ENCODE measurements at regions not wholly inside any gene's neighbourhood (a gene's known extent, or its start where the extent isn't known, plus 50 kb on each side); places are given as distances from the start of the nearest gene placed in this dataset.

GRCh38 chr1:170840371-170840770 lies 95.0 kb upstream of the MROH9 start:
- TF ChIP-seq CTCF (IDR thresholded peaks at IDR 0.05; ENCODE audit: insufficient read depth, low read length, poor library complexity, severe bottlenecking): no peak
- no peak overlapping the region for H3K4me3 ChIP-seq (replicated peaks; ENCODE audit: low read depth, low read length)
- no peaks in the 10 kb centered on the region for H3K36me3 ChIP-seq (ENCODE audit: control insufficient read depth, insufficient read depth, low read length)
- no peaks in the 10 kb centered on the region for H3K27me3 ChIP-seq (replicated peaks; ENCODE audit: control insufficient read depth, insufficient read depth, low read length)
- DNase-seq (ENCODE audit: extremely low read depth, insufficient read length): no peak

- no peaks in the 10 kb centered on the region for H3K36me3 ChIP-seq (ENCODE audit: control insufficient read depth, insufficient read depth, low read length)
- no peak for TF ChIP-seq CTCF (IDR thresholded peaks at IDR 0.05; ENCODE audit: insufficient read depth, low read length, poor library complexity, severe bottlenecking)
- no peaks in the 10 kb centered on the region for H3K27me3 ChIP-seq (replicated peaks; ENCODE audit: control insufficient read depth, insufficient read depth, low read length)
- no peak overlapping the region for H3K4me3 ChIP-seq (replicated peaks; ENCODE audit: low read depth, low read length)
- no peak for DNase-seq (ENCODE audit: extremely low read depth, insufficient read length)
These were observed 82.0 kb upstream of the MROH9 start for GRCh38 chr1:170853302-170853701.

GRCh38 chr1:170853867-170854266 lies 81.5 kb upstream of the MROH9 start:
- Histone ChIP-seq H3K27me3 (replicated peaks; ENCODE audit: control insufficient read depth, insufficient read depth, low read length) (no peaks in the 10 kb centered on the region), H3K36me3 (ENCODE audit: control insufficient read depth, insufficient read depth, low read length) (no peaks in the 10 kb centered on the region), H3K4me3 (replicated peaks; ENCODE audit: low read depth, low read length) (no peak overlapping the region)
- TF ChIP-seq CTCF (IDR thresholded peaks at IDR 0.05; ENCODE audit: insufficient read depth, low read length, poor library complexity, severe bottlenecking): no peak
- DNase-seq (ENCODE audit: extremely low read depth, insufficient read length): no peak

GRCh38 chr1:170854677-170855076 lies 80.7 kb upstream of the MROH9 start:
- no peaks in the 10 kb centered on the region for H3K36me3 ChIP-seq (ENCODE audit: control insufficient read depth, insufficient read depth, low read length)
- no peak for TF ChIP-seq CTCF (IDR thresholded peaks at IDR 0.05; ENCODE audit: insufficient read depth, low read length, poor library complexity, severe bottlenecking)
- H3K27me3 ChIP-seq (replicated peaks; ENCODE audit: control insufficient read depth, insufficient read depth, low read length): no peaks in the 10 kb centered on the region
- no peak for DNase-seq (ENCODE audit: extremely low read depth, insufficient read length)
- H3K4me3 ChIP-seq (replicated peaks; ENCODE audit: low read depth, low read length): no peak overlapping the region

GRCh38 chr1:170856455-170856854 lies 78.9 kb upstream of the MROH9 start:
- no peak for TF ChIP-seq CTCF (IDR thresholded peaks at IDR 0.05; ENCODE audit: insufficient read depth, low read length, poor library complexity, severe bottlenecking)
- DNase-seq (ENCODE audit: extremely low read depth, insufficient read length): no peak

GRCh38 chr1:170857955-170858354 lies 77.4 kb upstream of the MROH9 start:
- no peak for TF ChIP-seq CTCF (IDR thresholded peaks at IDR 0.05; ENCODE audit: insufficient read depth, low read length, poor library complexity, severe bottlenecking)
- no peaks in the 10 kb centered on the region for H3K27me3 ChIP-seq (replicated peaks; ENCODE audit: control insufficient read depth, insufficient read depth, low read length)
- H3K36me3 ChIP-seq (ENCODE audit: control insufficient read depth, insufficient read depth, low read length): no peaks in the 10 kb centered on the region
- H3K4me3 ChIP-seq (replicated peaks; ENCODE audit: low read depth, low read length): no peak overlapping the region
- DNase-seq (ENCODE audit: extremely low read depth, insufficient read length): no peak

More at GRCh38 chr1:170856455-170856854, 78.9 kb upstream of the MROH9 start:
- no peaks in the 10 kb centered on the region for H3K36me3 ChIP-seq (ENCODE audit: control insufficient read depth, insufficient read depth, low read length)
- H3K4me3 ChIP-seq (replicated peaks; ENCODE audit: low read depth, low read length): no peak overlapping the region
- no peaks in the 10 kb centered on the region for H3K27me3 ChIP-seq (replicated peaks; ENCODE audit: control insufficient read depth, insufficient read depth, low read length)

Data from GM06990 (cell line).